ENCODE measurements at regions not wholly inside any gene's neighbourhood (a gene's known extent, or its start where the extent isn't known, plus 50 kb on each side); places are given as distances from the start of the nearest gene placed in this dataset.

GRCh38 chr3:24683633-24684384, 189.2 kb upstream of the THRB start:
- H3K36me3 ChIP-seq (ENCODE audit: control insufficient read depth, insufficient read depth, low read length): no peaks in the 10 kb centered on the region
- H3K4me1 Mint-ChIP-seq: peaks cover 0 to 5% (median 0%) of the 10 kb centered on the region in 4 donors
- H3K9me3 Mint-ChIP-seq: peaks cover 0 to 5% (median 0%) of the 10 kb centered on the region in 7 donors
- H3K4me3 ChIP-seq (ENCODE audit: low read depth, low read length): no peak overlapping the region
- H3K9me3 ChIP-seq (ENCODE audit: control insufficient read depth in 2 of 2, low read length in 2 of 2): no peaks in the 10 kb centered on the region
- H3K27ac ChIP-seq (ENCODE audit: insufficient read depth, low read length, poor library complexity, severe bottlenecking): no peak overlapping the region
- H3K36me3 Mint-ChIP-seq: no peaks in the 10 kb centered on the region
- no peak overlapping the region for H3K4me3 Mint-ChIP-seq
- H3K27me3 Mint-ChIP-seq: no peaks in the 10 kb centered on the region
- no peak overlapping the region for H3K27ac Mint-ChIP-seq
- ATAC-seq (ENCODE audit: low read depth in 2 of 2): no peak
- no peaks in the 10 kb centered on the region for H3K4me1 ChIP-seq (ENCODE audit: control insufficient read depth, insufficient read depth, low read length, poor library complexity, severe bottlenecking)
- no peaks in the 10 kb centered on the region for H3K27me3 ChIP-seq (ENCODE audit: control insufficient read depth, insufficient read depth, low read length)
- DNase-seq: no peak

DNA sequence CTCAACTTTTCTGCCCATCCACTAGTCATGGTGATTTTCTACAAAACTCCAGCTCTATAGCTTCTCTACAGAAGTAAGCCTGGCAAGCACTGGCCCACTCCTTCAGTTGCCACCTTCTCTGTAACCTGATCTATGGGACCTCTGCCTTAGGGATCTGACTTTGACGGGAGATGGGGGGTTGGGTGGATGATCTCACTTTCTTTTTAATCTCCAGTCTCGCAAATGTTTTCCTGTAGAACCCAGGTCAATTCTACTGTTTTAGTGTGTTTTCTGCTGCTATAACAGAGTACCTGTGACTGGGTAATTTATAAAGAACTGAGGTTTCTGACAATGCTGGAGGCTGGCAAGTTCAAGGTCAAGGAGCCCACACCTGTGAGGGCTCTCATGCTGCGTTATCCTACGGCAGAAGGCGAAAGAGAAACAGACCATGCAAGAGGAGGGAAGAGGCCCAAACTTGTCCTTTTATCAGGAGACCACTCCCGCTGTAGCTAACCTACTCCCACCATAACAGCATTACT, 189.9 kb upstream of the THRB start:
- no peaks in the 10 kb centered on the region for H3K27me3 ChIP-seq (ENCODE audit: control insufficient read depth, insufficient read depth, low read length)
- no peak overlapping the region for H3K27ac ChIP-seq (ENCODE audit: insufficient read depth, low read length, poor library complexity, severe bottlenecking)
- Mint-ChIP-seq H3K27ac (no peak overlapping the region), H3K4me1 (peaks cover 0 to 5% (median 0%) of the 10 kb centered on the region in 4 donors), H3K27me3 (no peaks in the 10 kb centered on the region), H3K9me3 (peaks cover 0 to 5% (median 0%) of the 10 kb centered on the region in 7 donors), H3K36me3 (no peaks in the 10 kb centered on the region), H3K4me3 (no peak overlapping the region)
- no peaks in the 10 kb centered on the region for H3K36me3 ChIP-seq (ENCODE audit: control insufficient read depth, insufficient read depth, low read length)
- H3K9me3 ChIP-seq (ENCODE audit: control insufficient read depth in 2 of 2, low read length in 2 of 2): no peaks in the 10 kb centered on the region
- no peak overlapping the region for H3K4me3 ChIP-seq (ENCODE audit: low read depth, low read length)
- no peak for DNase-seq
- ATAC-seq (ENCODE audit: low read depth in 2 of 2): no peak
- H3K4me1 ChIP-seq (ENCODE audit: control insufficient read depth, insufficient read depth, low read length, poor library complexity, severe bottlenecking): no peaks in the 10 kb centered on the region

DNA sequence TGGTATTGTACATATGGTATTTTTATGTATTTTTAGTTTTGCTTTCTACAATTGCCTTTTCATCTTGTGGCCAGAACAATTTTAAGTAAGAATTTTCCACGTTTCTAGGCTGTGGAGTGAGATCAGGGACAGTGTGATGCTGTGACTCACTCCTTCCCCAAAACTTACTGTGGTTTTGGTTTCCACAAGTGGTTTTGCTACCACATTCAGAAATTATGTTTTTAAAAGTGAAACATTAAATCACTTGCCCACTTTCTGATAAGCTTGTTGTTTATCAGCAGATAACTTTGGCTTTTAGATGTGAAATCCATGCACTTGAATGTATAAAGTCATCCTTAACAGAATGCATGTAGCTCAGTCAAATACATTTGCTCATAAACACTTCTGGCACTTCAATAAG, 192.2 kb upstream of the THRB start:
- H3K9me3 ChIP-seq (ENCODE audit: control insufficient read depth in 2 of 2, low read length in 2 of 2): no peaks in the 10 kb centered on the region
- H3K36me3 Mint-ChIP-seq: no peaks in the 10 kb centered on the region
- no peak for DNase-seq
- no peaks in the 10 kb centered on the region for H3K27me3 Mint-ChIP-seq
- no peak overlapping the region for H3K27ac Mint-ChIP-seq
- no peaks in the 10 kb centered on the region for H3K36me3 ChIP-seq (ENCODE audit: control insufficient read depth, insufficient read depth, low read length)
- no peak overlapping the region for H3K4me3 ChIP-seq (ENCODE audit: low read depth, low read length)
- H3K4me1 Mint-ChIP-seq: peaks cover 0 to 5% (median 0%) of the 10 kb centered on the region in 4 donors
- no peaks in the 10 kb centered on the region for H3K27me3 ChIP-seq (ENCODE audit: control insufficient read depth, insufficient read depth, low read length)
- H3K27ac ChIP-seq (ENCODE audit: insufficient read depth, low read length, poor library complexity, severe bottlenecking): no peak overlapping the region
- peaks cover 0 to 4% (median 0%) of the 10 kb centered on the region in 7 donors for H3K9me3 Mint-ChIP-seq
- ATAC-seq (ENCODE audit: low read depth in 2 of 2): no peak
- H3K4me1 ChIP-seq (ENCODE audit: control insufficient read depth, insufficient read depth, low read length, poor library complexity, severe bottlenecking): no peaks in the 10 kb centered on the region
- H3K4me3 Mint-ChIP-seq: no peak overlapping the region

DNA sequence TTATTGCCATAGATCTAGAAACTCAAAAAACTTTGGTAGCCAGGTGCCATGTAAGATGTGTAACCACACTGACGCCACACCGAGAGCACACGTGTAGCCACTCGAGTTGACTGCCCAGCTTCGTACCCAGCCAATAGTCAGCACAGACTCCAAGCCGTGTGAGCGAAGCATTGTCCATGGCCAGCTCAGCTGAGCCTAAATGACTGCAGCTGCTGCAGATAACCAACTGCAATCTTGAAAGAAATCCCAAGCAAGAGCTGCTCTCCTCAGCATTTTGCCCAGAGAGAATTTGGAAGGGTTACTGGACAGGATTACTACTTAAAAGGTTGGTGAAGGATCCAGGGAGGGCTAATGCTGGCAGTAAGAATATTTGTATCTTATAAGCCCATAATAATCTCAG, 193.0 kb upstream of the THRB start:
- Mint-ChIP-seq H3K36me3 (no peaks in the 10 kb centered on the region), H3K4me3 (no peak overlapping the region), H3K4me1 (peaks cover 0 to 5% (median 0%) of the 10 kb centered on the region in 4 donors), H3K27ac (no peak overlapping the region), H3K27me3 (no peaks in the 10 kb centered on the region), H3K9me3 (peaks cover 0 to 4% (median 0%) of the 10 kb centered on the region in 7 donors)
- Histone ChIP-seq H3K27ac (ENCODE audit: insufficient read depth, low read length, poor library complexity, severe bottlenecking) (no peak overlapping the region), H3K36me3 (ENCODE audit: control insufficient read depth, insufficient read depth, low read length) (no peaks in the 10 kb centered on the region), H3K4me3 (ENCODE audit: low read depth, low read length) (no peak overlapping the region), H3K27me3 (ENCODE audit: control insufficient read depth, insufficient read depth, low read length) (no peaks in the 10 kb centered on the region), H3K4me1 (ENCODE audit: control insufficient read depth, insufficient read depth, low read length, poor library complexity, severe bottlenecking) (no peaks in the 10 kb centered on the region), H3K9me3 (ENCODE audit: control insufficient read depth in 2 of 2, low read length in 2 of 2) (no peaks in the 10 kb centered on the region)
- ATAC-seq (ENCODE audit: low read depth in 2 of 2) (no peak), DNase-seq (no peak)

DNA sequence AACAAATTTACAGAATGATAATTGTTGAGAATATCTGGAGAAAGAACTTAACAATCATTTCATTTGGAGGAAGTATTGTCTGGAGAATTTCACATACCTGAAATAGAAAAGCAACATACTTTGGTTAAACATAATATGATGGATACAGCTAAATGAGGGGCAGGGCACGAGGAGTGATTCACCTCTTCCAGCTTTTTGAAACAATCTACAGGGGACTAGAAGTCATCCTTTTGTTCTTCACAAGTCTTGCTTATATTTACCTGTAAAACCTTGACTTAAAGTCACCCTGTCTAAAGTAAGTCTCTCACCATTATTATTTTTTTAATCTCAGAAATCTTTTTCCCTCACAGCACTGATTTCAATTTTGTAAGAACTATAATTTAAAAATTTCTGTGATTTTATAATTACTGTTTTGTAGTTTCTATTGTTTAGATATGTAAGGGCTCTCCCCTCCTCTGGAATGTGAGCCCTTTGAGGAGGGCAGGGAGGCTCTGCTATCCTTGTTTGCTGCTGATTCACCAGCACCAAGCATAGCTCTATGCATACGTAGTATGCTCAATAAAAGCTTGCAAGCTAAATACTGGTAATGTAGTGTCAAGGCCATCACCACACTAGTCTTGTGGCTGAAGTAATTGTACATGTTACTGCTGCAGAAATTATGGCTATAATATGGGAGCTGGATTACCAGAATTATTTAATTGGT, 193.9 kb upstream of the THRB start:
- no peak for DNase-seq
- Histone ChIP-seq H3K27ac (ENCODE audit: insufficient read depth, low read length, poor library complexity, severe bottlenecking) (no peak overlapping the region), H3K9me3 (ENCODE audit: control insufficient read depth in 2 of 2, low read length in 2 of 2) (no peaks in the 10 kb centered on the region), H3K4me1 (ENCODE audit: control insufficient read depth, insufficient read depth, low read length, poor library complexity, severe bottlenecking) (no peaks in the 10 kb centered on the region), H3K36me3 (ENCODE audit: control insufficient read depth, insufficient read depth, low read length) (no peaks in the 10 kb centered on the region), H3K4me3 (ENCODE audit: low read depth, low read length) (no peak overlapping the region), H3K27me3 (ENCODE audit: control insufficient read depth, insufficient read depth, low read length) (no peaks in the 10 kb centered on the region)
- ATAC-seq (ENCODE audit: low read depth in 2 of 2): no peak
- Mint-ChIP-seq H3K36me3 (no peaks in the 10 kb centered on the region), H3K4me3 (no peak overlapping the region), H3K9me3 (peaks cover 0 to 2% (median 0%) of the 10 kb centered on the region in 7 donors), H3K27me3 (no peaks in the 10 kb centered on the region), H3K27ac (no peak overlapping the region), H3K4me1 (peaks cover 0 to 5% (median 0%) of the 10 kb centered on the region in 4 donors)

GRCh38 chr3:24689353-24689752, 194.7 kb upstream of the THRB start:
- Mint-ChIP-seq H3K4me1 (peaks cover 0 to 5% (median 0%) of the 10 kb centered on the region in 4 donors), H3K27ac (no peak overlapping the region), H3K9me3 (peaks cover 0 to 2% (median 0%) of the 10 kb centered on the region in 7 donors), H3K27me3 (no peaks in the 10 kb centered on the region), H3K36me3 (no peaks in the 10 kb centered on the region), H3K4me3 (no peak overlapping the region)
- no peak for DNase-seq
- H3K27ac ChIP-seq (ENCODE audit: insufficient read depth, low read length, poor library complexity, severe bottlenecking): no peak overlapping the region
- no peak overlapping the region for H3K4me3 ChIP-seq (ENCODE audit: low read depth, low read length)
- H3K9me3 ChIP-seq (ENCODE audit: control insufficient read depth in 2 of 2, low read length in 2 of 2): no peaks in the 10 kb centered on the region
- no peaks in the 10 kb centered on the region for H3K4me1 ChIP-seq (ENCODE audit: control insufficient read depth, insufficient read depth, low read length, poor library complexity, severe bottlenecking)
- H3K36me3 ChIP-seq (ENCODE audit: control insufficient read depth, insufficient read depth, low read length): no peaks in the 10 kb centered on the region
- H3K27me3 ChIP-seq (ENCODE audit: control insufficient read depth, insufficient read depth, low read length): no peaks in the 10 kb centered on the region
- ATAC-seq (ENCODE audit: low read depth in 2 of 2): no peak

DNA sequence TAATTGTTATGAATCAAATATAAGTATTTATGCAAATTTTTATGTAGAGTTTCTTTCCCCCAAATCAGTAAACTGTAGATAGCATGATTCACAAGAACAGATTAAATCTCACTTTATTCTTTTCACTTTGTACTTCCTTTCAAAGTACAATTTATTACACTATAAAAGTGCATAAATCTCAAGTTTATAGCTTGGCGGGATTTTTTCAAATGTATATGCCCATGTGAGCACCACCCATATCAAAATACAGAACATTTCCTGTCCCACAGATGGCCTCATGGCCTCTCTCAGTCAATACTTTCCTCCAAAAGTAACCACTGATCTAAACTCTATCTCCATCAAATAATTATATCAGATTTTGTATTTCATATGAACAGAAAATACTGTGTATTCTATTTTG, 196.1 kb upstream of the THRB start:
- H3K9me3 Mint-ChIP-seq: peaks cover 0 to 3% (median 0%) of the 10 kb centered on the region in 7 donors
- H3K4me1 Mint-ChIP-seq: peaks cover 0 to 5% (median 0%) of the 10 kb centered on the region in 4 donors
- Histone ChIP-seq H3K4me1 (ENCODE audit: control insufficient read depth, insufficient read depth, low read length, poor library complexity, severe bottlenecking) (no peaks in the 10 kb centered on the region), H3K27ac (ENCODE audit: insufficient read depth, low read length, poor library complexity, severe bottlenecking) (no peak overlapping the region), H3K36me3 (ENCODE audit: control insufficient read depth, insufficient read depth, low read length) (no peaks in the 10 kb centered on the region), H3K27me3 (ENCODE audit: control insufficient read depth, insufficient read depth, low read length) (no peaks in the 10 kb centered on the region), H3K9me3 (ENCODE audit: control insufficient read depth in 2 of 2, low read length in 2 of 2) (no peaks in the 10 kb centered on the region), H3K4me3 (ENCODE audit: low read depth, low read length) (no peak overlapping the region)
- H3K4me3 Mint-ChIP-seq: no peak overlapping the region
- H3K36me3 Mint-ChIP-seq: no peaks in the 10 kb centered on the region
- DNase-seq (no peak), ATAC-seq (ENCODE audit: low read depth in 2 of 2) (no peak)
- no peaks in the 10 kb centered on the region for H3K27me3 Mint-ChIP-seq
- H3K27ac Mint-ChIP-seq: no peak overlapping the region

Measured in CD4-positive, CD25-positive, alpha-beta regulatory T cell (primary cell).